ENCODE measurements at regions not wholly inside any gene's neighbourhood (a gene's known extent, or its start where the extent isn't known, plus 50 kb on each side); places are given as distances from the start of the nearest gene placed in this dataset.

GRCh38 chr2:220078439-220078838 lies 451.0 kb downstream of the SLC4A3 start (continued):
- TF ChIP-seq ZNF425 (CRISPR knock-in tag; conservative IDR thresholded peaks at IDR 0.05) = no peak
- TF ChIP-seq ETV6 (CRISPR knock-in tag; IDR thresholded peaks at IDR 0.05) = no peak
- TF ChIP-seq CDX4 (CRISPR knock-in tag; IDR thresholded peaks at IDR 0.05; ENCODE audit: borderline replicate concordance) = no peak
- no peak for TF ChIP-seq TEAD4 (CRISPR knock-in tag; IDR thresholded peaks at IDR 0.05)
- no peak for TF ChIP-seq OVOL2 (CRISPR knock-in tag; IDR thresholded peaks at IDR 0.05; ENCODE audit: borderline replicate concordance)
- TF ChIP-seq ZNF396 (CRISPR knock-in tag; IDR thresholded peaks at IDR 0.05; ENCODE audit: borderline replicate concordance) = no peak
- no peak for TF ChIP-seq ZSCAN18 (CRISPR knock-in tag; IDR thresholded peaks at IDR 0.05)

GRCh38 chr2:220079595-220079994 lies 452.2 kb downstream of the SLC4A3 start:
- no peak overlapping the region for H3K27ac Mint-ChIP-seq
- DNase-seq (ENCODE audit: low spot score) = no peak
- ATAC-seq = no peak
- no peaks in the 10 kb centered on the region for H3K36me3 Mint-ChIP-seq
- no peak for TF ChIP-seq TEAD1 (CRISPR knock-in tag; IDR thresholded peaks at IDR 0.05)
- TF ChIP-seq NR2C2 (CRISPR knock-in tag; IDR thresholded peaks at IDR 0.05) = no peak
- no peak for TF ChIP-seq ZNF425 (CRISPR knock-in tag; conservative IDR thresholded peaks at IDR 0.05)
- no peak for TF ChIP-seq IRF2 (CRISPR knock-in tag; IDR thresholded peaks at IDR 0.05; ENCODE audit: borderline replicate concordance, low read depth)
- no peak for TF ChIP-seq NFYB (CRISPR knock-in tag; conservative IDR thresholded peaks at IDR 0.05; ENCODE audit: low read depth)
- TF ChIP-seq MAX (CRISPR knock-in tag; IDR thresholded peaks at IDR 0.05) = no peak
- no peak for TF ChIP-seq EMX1 (CRISPR knock-in tag; IDR thresholded peaks at IDR 0.05)
- TF ChIP-seq HMGA2 (CRISPR knock-in tag; IDR thresholded peaks at IDR 0.05) = no peak
- no peak for TF ChIP-seq ZNF423 (CRISPR knock-in tag; IDR thresholded peaks at IDR 0.05)
- no peak for TF ChIP-seq ZNF512 (CRISPR knock-in tag; IDR thresholded peaks at IDR 0.05; ENCODE audit: borderline replicate concordance)
- no peak for TF ChIP-seq ATF3 (CRISPR knock-in tag; conservative IDR thresholded peaks at IDR 0.05)
- no peak for TF ChIP-seq SOX15 (CRISPR knock-in tag; IDR thresholded peaks at IDR 0.05)
- no peak for TF ChIP-seq OVOL2 (CRISPR knock-in tag; IDR thresholded peaks at IDR 0.05; ENCODE audit: borderline replicate concordance)
- TF ChIP-seq TEAD4 (CRISPR knock-in tag; IDR thresholded peaks at IDR 0.05) = no peak
- TF ChIP-seq JAZF1 (CRISPR knock-in tag; IDR thresholded peaks at IDR 0.05) = no peak
- H3K27me3 Mint-ChIP-seq (ENCODE audit: low read depth) = peaks cover 3% of the 10 kb centered on the region; the same call in 1 of the 2 replicates
- H3K4me3 Mint-ChIP-seq = no peak overlapping the region
- CTCF ChIA-PET = no interaction called here
- POLR2A ChIA-PET = no interaction called here
- H3K4me1 Mint-ChIP-seq = peaks cover 50% of the 10 kb centered on the region
- no peaks in the 10 kb centered on the region for H3K9me3 Mint-ChIP-seq

All from WTC11 (cell line).